ENCODE measurements at regions not wholly inside any gene's neighbourhood (a gene's known extent, or its start where the extent isn't known, plus 50 kb on each side); places are given as distances from the start of the nearest gene placed in this dataset.

DNA sequence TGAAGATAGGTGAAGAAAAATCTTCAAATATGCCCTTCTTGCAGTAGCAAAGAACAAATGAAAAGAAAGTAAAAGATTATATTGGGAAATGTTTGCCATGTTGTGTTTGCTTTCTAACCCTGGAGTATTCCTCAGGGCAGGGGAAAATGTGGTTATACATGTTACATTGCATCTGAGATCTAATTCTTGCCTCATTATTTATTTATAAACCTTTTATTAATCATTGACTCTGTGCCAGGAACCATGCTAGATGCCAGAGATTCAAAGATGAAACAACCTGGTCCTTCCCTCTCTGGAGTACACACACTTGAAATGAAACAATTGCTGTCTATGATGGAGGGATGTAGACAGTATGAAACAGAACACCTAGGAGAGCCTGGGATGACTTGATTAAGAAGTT is 128.1 kb upstream of the HMGA2 start:
- TF ChIP-seq, protein P1, sequence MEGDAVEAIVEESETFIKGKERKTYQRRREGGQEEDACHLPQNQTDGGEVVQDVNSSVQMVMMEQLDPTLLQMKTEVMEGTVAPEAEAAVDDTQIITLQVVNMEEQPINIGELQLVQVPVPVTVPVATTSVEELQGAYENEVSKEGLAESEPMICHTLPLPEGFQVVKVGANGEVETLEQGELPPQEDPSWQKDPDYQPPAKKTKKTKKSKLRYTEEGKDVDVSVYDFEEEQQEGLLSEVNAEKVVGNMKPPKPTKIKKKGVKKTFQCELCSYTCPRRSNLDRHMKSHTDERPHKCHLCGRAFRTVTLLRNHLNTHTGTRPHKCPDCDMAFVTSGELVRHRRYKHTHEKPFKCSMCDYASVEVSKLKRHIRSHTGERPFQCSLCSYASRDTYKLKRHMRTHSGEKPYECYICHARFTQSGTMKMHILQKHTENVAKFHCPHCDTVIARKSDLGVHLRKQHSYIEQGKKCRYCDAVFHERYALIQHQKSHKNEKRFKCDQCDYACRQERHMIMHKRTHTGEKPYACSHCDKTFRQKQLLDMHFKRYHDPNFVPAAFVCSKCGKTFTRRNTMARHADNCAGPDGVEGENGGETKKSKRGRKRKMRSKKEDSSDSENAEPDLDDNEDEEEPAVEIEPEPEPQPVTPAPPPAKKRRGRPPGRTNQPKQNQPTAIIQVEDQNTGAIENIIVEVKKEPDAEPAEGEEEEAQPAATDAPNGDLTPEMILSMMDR (IDR thresholded peaks at IDR 0.05), result no peak
- TF ChIP-seq POLR2A (IDR thresholded peaks at IDR 0.05), result no peak
